ENCODE measurements at regions not wholly inside any gene's neighbourhood (a gene's known extent, or its start where the extent isn't known, plus 50 kb on each side); places are given as distances from the start of the nearest gene placed in this dataset.

DNA sequence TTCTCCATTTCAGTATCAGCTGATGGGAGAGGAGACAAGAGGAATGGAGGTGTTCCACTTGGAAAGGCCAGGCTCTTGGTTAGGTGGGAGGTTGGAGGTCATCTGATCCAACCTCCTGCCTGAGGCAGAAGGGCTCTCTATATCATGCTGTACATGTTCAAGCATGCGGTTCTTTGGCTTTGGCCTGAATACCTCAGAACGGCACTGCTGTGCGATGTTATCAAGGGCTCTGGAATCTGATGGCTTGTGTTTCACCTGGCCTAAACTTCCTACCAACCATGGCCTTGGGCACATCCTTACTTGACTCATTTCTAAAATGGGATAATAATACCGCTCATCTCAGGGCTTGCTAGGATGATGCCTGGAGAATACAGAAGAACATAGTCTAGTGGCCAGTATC is 90.1 kb upstream of the FAM169A start:
- Histone ChIP-seq H3K9me3 (ENCODE audit: control insufficient read depth, low read length) (no peaks in the 10 kb centered on the region), H3K27me3 (ENCODE audit: control insufficient read depth, insufficient read depth, low read length, poor library complexity, severe bottlenecking) (no peaks in the 10 kb centered on the region), H3K27ac (ENCODE audit: insufficient read depth, low read depth, low read length, poor library complexity, severe bottlenecking) (no peak overlapping the region), H3K36me3 (ENCODE audit: control insufficient read depth, insufficient read depth, low read length) (no peaks in the 10 kb centered on the region), H3K4me1 (ENCODE audit: control insufficient read depth, insufficient read depth, low read length) (no peaks in the 10 kb centered on the region), H3K4me3 (ENCODE audit: insufficient read depth, low read depth, low read length) (no peak overlapping the region)
- WGBS, 2 experiments, result 81 to 86% methylated on average over 4 of the region's 4 CpGs

DNA sequence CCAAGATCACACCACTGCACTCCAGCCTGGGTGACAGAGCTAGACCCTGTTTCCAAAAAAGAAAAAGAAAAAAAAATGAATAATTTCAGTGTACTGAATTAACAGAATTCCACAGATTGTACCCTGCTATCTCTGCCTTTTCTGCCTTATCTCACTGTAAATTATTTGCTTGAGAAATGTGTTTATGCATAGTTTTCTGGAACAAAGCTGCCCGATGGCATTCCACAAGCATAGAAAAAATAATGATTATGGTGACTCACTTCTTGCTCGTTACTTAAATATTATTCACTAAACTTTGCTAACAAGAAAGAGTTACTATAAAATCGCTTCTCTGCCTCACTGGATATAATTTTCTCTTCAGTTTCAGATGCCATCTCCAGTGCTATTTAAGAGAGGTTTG is 88.7 kb upstream of the FAM169A start:
- H3K36me3 ChIP-seq (ENCODE audit: control insufficient read depth, insufficient read depth, low read length), result no peaks in the 10 kb centered on the region
- no peak overlapping the region for H3K27ac ChIP-seq (ENCODE audit: insufficient read depth, low read depth, low read length, poor library complexity, severe bottlenecking)
- no peak overlapping the region for H3K4me3 ChIP-seq (ENCODE audit: insufficient read depth, low read depth, low read length)
- 90 to 100% methylated on average over 2 to 3 of the region's 3 CpGs for WGBS, 2 experiments
- H3K9me3 ChIP-seq (ENCODE audit: control insufficient read depth, low read length), result no peaks in the 10 kb centered on the region
- no peaks in the 10 kb centered on the region for H3K4me1 ChIP-seq (ENCODE audit: control insufficient read depth, insufficient read depth, low read length)
- no peaks in the 10 kb centered on the region for H3K27me3 ChIP-seq (ENCODE audit: control insufficient read depth, insufficient read depth, low read length, poor library complexity, severe bottlenecking)

DNA sequence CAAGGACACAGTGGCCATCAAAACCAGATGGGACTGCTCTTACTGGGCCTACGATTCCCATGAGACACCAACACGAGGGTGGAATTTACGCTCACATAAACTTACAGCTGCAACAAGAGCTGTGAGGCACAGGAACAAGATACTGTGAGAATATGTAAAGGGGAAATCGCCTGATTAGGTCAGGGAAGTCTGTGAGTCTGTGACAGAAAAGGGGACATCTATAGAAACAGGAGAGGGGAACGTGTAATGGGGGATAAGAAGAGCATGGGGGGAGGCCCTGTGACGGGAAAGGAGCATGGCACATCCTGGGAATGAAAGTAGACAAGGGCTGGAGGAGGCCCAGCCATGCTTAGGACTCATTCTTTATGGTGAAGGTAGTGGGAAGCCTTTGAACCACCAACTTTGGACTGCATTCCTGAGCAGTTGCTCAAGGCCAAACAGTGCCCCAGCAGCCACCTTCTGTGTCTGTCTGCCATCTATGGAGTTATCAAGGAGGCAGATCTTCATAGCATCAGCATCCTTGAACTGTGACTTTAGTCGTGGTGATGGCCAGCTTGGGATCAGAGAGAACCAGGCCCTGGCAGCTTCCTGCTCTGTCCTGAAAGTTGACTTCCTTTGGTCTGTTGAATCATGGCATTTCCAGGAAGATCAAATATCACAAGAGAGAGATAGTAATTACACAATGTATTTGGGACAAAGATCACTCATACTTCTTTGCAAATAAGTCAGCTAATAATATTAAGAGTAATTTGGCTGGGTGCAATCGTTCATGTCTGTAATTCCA is 87.9 kb upstream of the FAM169A start:
- H3K4me1 ChIP-seq (ENCODE audit: control insufficient read depth, insufficient read depth, low read length), result no peaks in the 10 kb centered on the region
- no peaks in the 10 kb centered on the region for H3K27me3 ChIP-seq (ENCODE audit: control insufficient read depth, insufficient read depth, low read length, poor library complexity, severe bottlenecking)
- no peak overlapping the region for H3K27ac ChIP-seq (ENCODE audit: insufficient read depth, low read depth, low read length, poor library complexity, severe bottlenecking)
- 85 to 86% methylated on average over 8 of the region's 8 CpGs for WGBS, 2 experiments
- no peaks in the 10 kb centered on the region for H3K9me3 ChIP-seq (ENCODE audit: control insufficient read depth, low read length)
- no peak overlapping the region for H3K4me3 ChIP-seq (ENCODE audit: insufficient read depth, low read depth, low read length)
- no peaks in the 10 kb centered on the region for H3K36me3 ChIP-seq (ENCODE audit: control insufficient read depth, insufficient read depth, low read length)

DNA sequence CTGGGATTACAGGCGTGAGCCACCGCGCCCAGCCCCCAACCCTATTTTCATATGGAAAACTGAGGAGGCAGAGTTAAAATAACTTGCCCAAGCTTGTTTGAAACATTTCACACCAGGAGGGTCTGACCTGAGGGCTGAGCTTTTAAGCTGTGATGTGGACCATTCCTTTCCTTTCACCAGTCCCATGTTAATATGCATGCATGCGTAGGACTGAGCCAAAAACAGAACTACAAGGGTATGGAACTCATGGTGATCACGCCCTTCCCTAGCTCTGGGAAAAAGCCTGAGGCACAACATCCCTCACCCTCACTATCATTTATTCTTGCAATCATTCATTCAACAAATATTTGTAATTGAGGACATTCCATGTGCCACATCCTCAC is 87.4 kb upstream of the FAM169A start:
- Histone ChIP-seq H3K27ac (ENCODE audit: insufficient read depth, low read depth, low read length, poor library complexity, severe bottlenecking) (no peak overlapping the region), H3K4me1 (ENCODE audit: control insufficient read depth, insufficient read depth, low read length) (no peaks in the 10 kb centered on the region), H3K9me3 (ENCODE audit: control insufficient read depth, low read length) (no peaks in the 10 kb centered on the region), H3K27me3 (ENCODE audit: control insufficient read depth, insufficient read depth, low read length, poor library complexity, severe bottlenecking) (no peaks in the 10 kb centered on the region), H3K4me3 (ENCODE audit: insufficient read depth, low read depth, low read length) (no peak overlapping the region), H3K36me3 (ENCODE audit: control insufficient read depth, insufficient read depth, low read length) (no peaks in the 10 kb centered on the region)
- WGBS, 2 experiments, result 94 to 98% methylated on average over 5 of the region's 5 CpGs

DNA sequence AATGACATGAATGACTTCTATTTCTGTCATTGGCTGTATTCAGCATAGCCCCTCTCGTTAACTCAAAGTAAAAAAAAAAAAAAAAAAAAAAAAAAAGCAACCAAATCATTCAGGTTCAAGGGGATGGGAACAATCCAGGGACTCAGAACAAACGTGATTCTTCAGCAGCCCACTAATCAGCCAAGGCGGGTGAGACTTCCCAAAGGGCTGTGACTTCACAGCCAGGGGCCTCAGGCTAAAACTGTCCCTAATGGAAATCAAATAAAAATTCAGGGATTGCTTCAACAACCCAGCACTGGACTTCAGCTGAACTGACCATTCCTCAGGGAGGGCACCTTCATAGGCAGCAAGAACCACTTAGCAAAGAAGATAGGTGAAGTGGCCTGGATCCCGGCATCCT is 86.2 kb upstream of the FAM169A start:
- Histone ChIP-seq H3K9me3 (ENCODE audit: control insufficient read depth, low read length) (no peaks in the 10 kb centered on the region), H3K4me3 (ENCODE audit: insufficient read depth, low read depth, low read length) (no peak overlapping the region), H3K36me3 (ENCODE audit: control insufficient read depth, insufficient read depth, low read length) (no peaks in the 10 kb centered on the region), H3K27me3 (ENCODE audit: control insufficient read depth, insufficient read depth, low read length, poor library complexity, severe bottlenecking) (no peaks in the 10 kb centered on the region), H3K4me1 (ENCODE audit: control insufficient read depth, insufficient read depth, low read length) (no peaks in the 10 kb centered on the region), H3K27ac (ENCODE audit: insufficient read depth, low read depth, low read length, poor library complexity, severe bottlenecking) (no peak overlapping the region)
- 79 to 83% methylated on average over 4 of the region's 4 CpGs for WGBS, 2 experiments

DNA sequence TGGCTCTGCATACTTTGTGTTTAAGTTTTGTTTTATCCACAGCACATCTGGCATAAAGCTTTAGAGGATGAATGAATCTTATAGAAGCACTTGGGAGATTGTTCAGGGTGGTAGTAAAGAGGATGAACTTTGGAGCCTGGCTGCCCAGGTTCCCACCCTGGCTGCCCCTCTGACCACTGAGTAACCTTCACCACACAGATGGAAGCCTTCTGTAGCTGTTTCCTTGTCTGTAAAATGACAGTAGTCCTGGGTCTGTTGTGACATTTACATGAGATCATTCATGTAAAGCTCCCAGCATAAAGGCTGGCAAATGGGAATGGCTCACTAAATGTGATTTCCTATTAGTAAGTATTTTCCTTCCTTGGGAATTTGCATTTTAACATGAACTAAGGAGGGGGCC is 85.7 kb upstream of the FAM169A start:
- no peak overlapping the region for H3K4me3 ChIP-seq (ENCODE audit: insufficient read depth, low read depth, low read length)
- H3K27ac ChIP-seq (ENCODE audit: insufficient read depth, low read depth, low read length, poor library complexity, severe bottlenecking), result no peak overlapping the region
- H3K27me3 ChIP-seq (ENCODE audit: control insufficient read depth, insufficient read depth, low read length, poor library complexity, severe bottlenecking), result no peaks in the 10 kb centered on the region
- no peaks in the 10 kb centered on the region for H3K36me3 ChIP-seq (ENCODE audit: control insufficient read depth, insufficient read depth, low read length)
- H3K9me3 ChIP-seq (ENCODE audit: control insufficient read depth, low read length), result no peaks in the 10 kb centered on the region
- H3K4me1 ChIP-seq (ENCODE audit: control insufficient read depth, insufficient read depth, low read length), result no peaks in the 10 kb centered on the region

DNA sequence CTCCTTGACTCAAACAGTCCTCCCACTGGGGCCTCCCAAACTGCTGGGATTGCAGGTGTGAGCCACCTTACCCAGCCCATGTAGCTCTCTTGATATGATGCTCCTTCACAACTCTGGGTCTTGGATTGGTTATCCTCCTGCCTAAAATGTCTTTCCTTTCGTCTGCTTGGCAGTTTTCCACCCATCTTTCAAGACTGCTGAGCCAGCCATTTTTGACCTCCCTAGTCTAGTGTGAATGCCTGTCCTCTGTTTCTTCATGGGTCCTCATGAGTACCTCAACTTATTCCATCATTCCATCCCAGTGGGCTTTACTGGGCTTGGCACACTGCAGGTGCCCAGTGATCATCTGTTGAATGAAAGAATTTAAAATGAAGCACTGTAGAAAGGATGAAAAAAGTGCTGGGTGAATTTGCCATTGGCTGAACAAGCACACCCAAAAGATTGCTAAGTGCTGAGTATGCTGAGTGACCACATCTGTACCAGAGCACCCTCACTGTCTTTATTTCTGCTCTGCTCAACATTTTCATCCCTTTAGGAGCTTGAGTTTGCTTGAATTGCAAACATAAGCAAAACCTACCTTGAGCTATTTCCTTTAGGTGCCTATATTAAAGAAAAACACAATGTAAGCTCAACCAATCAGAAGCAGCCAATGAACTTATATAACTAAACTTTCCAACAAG is 84.8 kb upstream of the FAM169A start:
- Histone ChIP-seq H3K27me3 (ENCODE audit: control insufficient read depth, insufficient read depth, low read length, poor library complexity, severe bottlenecking) (no peaks in the 10 kb centered on the region), H3K4me3 (ENCODE audit: insufficient read depth, low read depth, low read length) (no peak overlapping the region), H3K36me3 (ENCODE audit: control insufficient read depth, insufficient read depth, low read length) (no peaks in the 10 kb centered on the region), H3K27ac (ENCODE audit: insufficient read depth, low read depth, low read length, poor library complexity, severe bottlenecking) (no peak overlapping the region), H3K9me3 (ENCODE audit: control insufficient read depth, low read length) (no peaks in the 10 kb centered on the region), H3K4me1 (ENCODE audit: control insufficient read depth, insufficient read depth, low read length) (no peaks in the 10 kb centered on the region)
- 92 to 95% methylated on average over 1 of the region's 1 CpG for WGBS, 2 experiments

DNA sequence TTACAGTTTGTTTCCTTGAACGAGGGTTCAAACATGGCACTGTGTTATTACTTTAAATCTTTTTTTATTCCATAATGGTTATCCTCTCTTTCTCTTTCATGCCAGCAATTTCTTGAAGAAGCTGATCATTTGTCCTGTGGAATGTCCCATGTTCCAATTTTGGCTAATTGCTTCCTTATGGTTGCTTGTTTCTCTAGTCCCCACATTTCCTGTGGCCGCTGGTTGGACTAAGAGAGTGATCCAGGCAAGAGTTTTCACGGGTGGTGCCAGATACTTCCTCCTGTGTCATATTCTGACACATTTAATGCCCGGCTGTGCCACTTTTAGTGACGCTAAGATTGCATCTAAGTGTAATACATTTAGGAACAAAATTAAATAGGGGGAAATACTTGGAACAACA is 83.8 kb upstream of the FAM169A start:
- Histone ChIP-seq H3K4me3 (ENCODE audit: insufficient read depth, low read depth, low read length) (no peak overlapping the region), H3K4me1 (ENCODE audit: control insufficient read depth, insufficient read depth, low read length) (no peaks in the 10 kb centered on the region), H3K27ac (ENCODE audit: insufficient read depth, low read depth, low read length, poor library complexity, severe bottlenecking) (no peak overlapping the region), H3K27me3 (ENCODE audit: control insufficient read depth, insufficient read depth, low read length, poor library complexity, severe bottlenecking) (no peaks in the 10 kb centered on the region), H3K36me3 (ENCODE audit: control insufficient read depth, insufficient read depth, low read length) (no peaks in the 10 kb centered on the region), H3K9me3 (ENCODE audit: control insufficient read depth, low read length) (no peaks in the 10 kb centered on the region)
- 91 to 93% methylated on average over 5 of the region's 5 CpGs for WGBS, 2 experiments

DNA sequence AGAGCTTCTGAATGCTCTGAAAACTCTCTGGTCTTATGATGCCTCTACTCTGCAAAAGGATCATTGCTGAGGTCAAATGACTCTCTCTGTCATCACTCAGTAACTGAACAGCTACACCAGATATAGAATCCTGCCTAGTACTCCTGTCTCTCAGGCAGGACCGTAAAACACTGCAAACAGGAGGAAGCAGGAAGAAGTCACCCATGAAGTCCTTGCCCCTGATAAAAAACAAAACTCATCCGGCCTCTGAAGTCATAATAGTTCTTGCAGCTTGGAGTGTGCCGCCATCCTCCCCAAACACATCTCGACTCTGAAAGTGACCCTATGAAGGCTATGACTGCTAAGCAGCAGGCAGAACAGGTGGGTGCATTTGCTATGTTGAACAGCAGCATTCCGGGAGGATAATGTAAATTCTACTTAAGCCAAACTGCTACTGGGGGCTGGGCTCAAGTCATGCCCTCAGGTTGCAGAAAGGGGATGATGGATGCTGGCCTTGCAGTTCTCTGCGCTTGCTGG is 81.9 kb upstream of the FAM169A start:
- H3K27ac ChIP-seq (ENCODE audit: insufficient read depth, low read depth, low read length, poor library complexity, severe bottlenecking), result no peak overlapping the region
- H3K4me1 ChIP-seq (ENCODE audit: control insufficient read depth, insufficient read depth, low read length), result no peaks in the 10 kb centered on the region
- H3K4me3 ChIP-seq (ENCODE audit: insufficient read depth, low read depth, low read length), result no peak overlapping the region
- 85 to 87% methylated on average over 6 of the region's 6 CpGs for WGBS, 2 experiments
- no peaks in the 10 kb centered on the region for H3K27me3 ChIP-seq (ENCODE audit: control insufficient read depth, insufficient read depth, low read length, poor library complexity, severe bottlenecking)
- no peaks in the 10 kb centered on the region for H3K9me3 ChIP-seq (ENCODE audit: control insufficient read depth, low read length)
- H3K36me3 ChIP-seq (ENCODE audit: control insufficient read depth, insufficient read depth, low read length), result no peaks in the 10 kb centered on the region

DNA sequence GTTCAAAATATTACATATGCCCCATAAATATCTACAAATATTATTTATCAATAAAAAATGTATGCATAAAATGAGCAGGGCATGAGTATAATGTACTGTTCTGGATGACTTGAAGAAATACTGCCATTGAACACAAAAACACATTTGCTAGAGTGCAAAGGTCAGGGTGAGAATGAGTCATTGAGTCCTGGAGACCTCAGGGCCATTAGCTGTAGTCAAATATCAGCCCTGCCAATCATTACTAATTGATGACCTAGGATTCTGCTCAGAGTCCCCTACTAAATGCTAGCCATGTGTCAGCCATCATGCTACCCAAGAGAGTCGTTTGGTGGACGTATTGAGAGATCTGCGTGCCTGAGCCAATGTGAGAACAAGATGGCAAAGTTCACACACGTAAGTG is 80.3 kb upstream of the FAM169A start:
- H3K4me1 ChIP-seq (ENCODE audit: control insufficient read depth, insufficient read depth, low read length), result no peaks in the 10 kb centered on the region
- no peaks in the 10 kb centered on the region for H3K36me3 ChIP-seq (ENCODE audit: control insufficient read depth, insufficient read depth, low read length)
- no peak overlapping the region for H3K4me3 ChIP-seq (ENCODE audit: insufficient read depth, low read depth, low read length)
- 95 to 96% methylated on average over 4 of the region's 4 CpGs for WGBS, 2 experiments
- H3K27me3 ChIP-seq (ENCODE audit: control insufficient read depth, insufficient read depth, low read length, poor library complexity, severe bottlenecking), result no peaks in the 10 kb centered on the region
- H3K27ac ChIP-seq (ENCODE audit: insufficient read depth, low read depth, low read length, poor library complexity, severe bottlenecking), result no peak overlapping the region
- H3K9me3 ChIP-seq (ENCODE audit: control insufficient read depth, low read length), result no peaks in the 10 kb centered on the region

Data from ectodermal cell (in vitro differentiated cells).